ENCODE measurements at regions not wholly inside any gene's neighbourhood (a gene's known extent, or its start where the extent isn't known, plus 50 kb on each side); places are given as distances from the start of the nearest gene placed in this dataset.

GRCh38 chr4:10740891-10741620 is 56.5 kb upstream of the CLNK start:
- TF ChIP-seq CTCF (IDR thresholded peaks at IDR 0.05; ENCODE audit: borderline replicate concordance, control extremely low read depth, extremely low read depth, insufficient read depth, missing control alignments): no peak
- no peak for DNase-seq (ENCODE audit: low spot score)
- in situ Hi-C loops (cut with MboI; ENCODE audit: low sequenced_read_pairs, unreplicated experiment): loop anchor here (10.0 kb wide), 1 partner anchor 684 kb away; the partner anchor contains the start of gene HS3ST1

GRCh38 chr4:10740251-10740650 is 55.7 kb upstream of the CLNK start:
- no peak for TF ChIP-seq CTCF (IDR thresholded peaks at IDR 0.05; ENCODE audit: borderline replicate concordance, control extremely low read depth, extremely low read depth, insufficient read depth, missing control alignments)
- DNase-seq (ENCODE audit: low spot score): no peak
- in situ Hi-C loops (cut with MboI; ENCODE audit: low sequenced_read_pairs, unreplicated experiment): loop anchor here (10.0 kb wide), 1 partner anchor 685 kb away; the partner anchor contains the start of gene HS3ST1

- no peak for TF ChIP-seq CTCF (IDR thresholded peaks at IDR 0.05; ENCODE audit: borderline replicate concordance, control extremely low read depth, extremely low read depth, insufficient read depth, missing control alignments)
- in situ Hi-C loops (cut with MboI; ENCODE audit: low sequenced_read_pairs, unreplicated experiment): no loop called here
- no peak for DNase-seq (ENCODE audit: low spot score)
These were observed 54.4 kb upstream of the CLNK start for GRCh38 chr4:10738826-10739489.

GRCh38 chr4:10737337-10737736 is 52.8 kb upstream of the CLNK start:
- TF ChIP-seq CTCF (IDR thresholded peaks at IDR 0.05; ENCODE audit: borderline replicate concordance, control extremely low read depth, extremely low read depth, insufficient read depth, missing control alignments): no peak
- no peak for DNase-seq (ENCODE audit: low spot score)
- in situ Hi-C loops (cut with MboI; ENCODE audit: low sequenced_read_pairs, unreplicated experiment): no loop called here

- in situ Hi-C loops (cut with MboI; ENCODE audit: low sequenced_read_pairs, unreplicated experiment): no loop called here
- no peak for TF ChIP-seq CTCF (IDR thresholded peaks at IDR 0.05; ENCODE audit: borderline replicate concordance, control extremely low read depth, extremely low read depth, insufficient read depth, missing control alignments)
- no peak for DNase-seq (ENCODE audit: low spot score)
These were observed 52.3 kb upstream of the CLNK start for GRCh38 chr4:10736895-10737294.

- in situ Hi-C loops (cut with MboI; ENCODE audit: low sequenced_read_pairs, unreplicated experiment): no loop called here
- no peak for TF ChIP-seq CTCF (IDR thresholded peaks at IDR 0.05; ENCODE audit: borderline replicate concordance, control extremely low read depth, extremely low read depth, insufficient read depth, missing control alignments)
- no peak for DNase-seq (ENCODE audit: low spot score)
These were observed 51.7 kb upstream of the CLNK start for GRCh38 chr4:10736266-10736665.
